CD4-positive, alpha-beta T cell (primary cell): ENCODE measurements at regions not wholly inside any gene's neighbourhood (a gene's known extent, or its start where the extent isn't known, plus 50 kb on each side); places are given as distances from the start of the nearest gene placed in this dataset.
"Not testable (repeated sequence)": the region's sequence is repeated elsewhere in the genome, so short reads cannot be mapped to it uniquely, and the experiment has no call there.

Experiments
- ATAC-seq: fragments of 200-7000 bp; cut with Tn5 transposase; one replicate; pipeline ENCODE4 v1.10.0; 2022; ENCODE audit warnings: mild to moderate bottlenecking; ENCODE audit not compliant: poor library complexity
- CTCF ChIA-PET: fragments of 350-600 bp; sonication (Branson Sonifier 250); formaldehyde crosslinking; loops from one replicate; lab custom pipeline; 2021; ENCODE audit warnings: antibody characterized with exemption, inconsistent platforms; lab: Charles Lee
- POLR2A ChIA-PET: fragments of 350-600 bp; sonication (Branson Sonifier 250); formaldehyde crosslinking; loops from one replicate; lab custom pipeline; 2021; ENCODE audit warnings: antibody characterized with exemption, inconsistent platforms; lab: Charles Lee
- DNase-seq, 14 experiments: peaks; one replicate each; pipeline ENCODE4 v3.0.0-alpha.2; 2013 to 2020; ENCODE audit warnings: mixed read lengths in 2 of 14
- H3K27ac ChIP-seq, 2 donors: one replicate each; pipeline versions ENCODE4 v1.5.1 to v1.7.0; 2013; ENCODE audit warnings: low read length in 2 of 2, low read depth in 1 of 2, mild to moderate bottlenecking in 1 of 2
- H3K27me3 ChIP-seq, 2 experiments: 1 replicate in 1 of 2; 2 replicates in 1 of 2; pipeline versions ENCODE4 v1.6.1 to v1.7.0; 2013; ENCODE audit warnings: low read length in 2 of 2, control low read depth in 1 of 2, mild to moderate bottlenecking in 1 of 2, moderate library complexity in 1 of 2; ENCODE audit not compliant: insufficient read depth in 2 of 2, control insufficient read depth in 1 of 2
- H3K36me3 ChIP-seq: one replicate; pipeline ENCODE4 v1.6.1; 2013; ENCODE audit warnings: low read length, control low read depth; ENCODE audit not compliant: insufficient read depth
- H3K4me1 ChIP-seq: one replicate; pipeline ENCODE4 v1.6.1; 2013; ENCODE audit warnings: low read length, control low read depth; ENCODE audit not compliant: insufficient read depth
- H3K4me3 ChIP-seq: one replicate; pipeline ENCODE4 v1.5.1; 2013; ENCODE audit warnings: mild to moderate bottlenecking, low read length, moderate library complexity
- H3K9me3 ChIP-seq, 2 experiments: 1 replicate in 1 of 2; 2 replicates in 1 of 2; pipeline versions ENCODE4 v1.6.1 to v1.7.0; 2013; ENCODE audit warnings: low read length in 2 of 2, mild to moderate bottlenecking in 2 of 2, control low read depth in 1 of 2, moderate library complexity in 1 of 2; ENCODE audit not compliant: control insufficient read depth in 1 of 2, insufficient read depth in 1 of 2
- H3K27ac Mint-ChIP-seq: one replicate; pipeline ENCODE4 v1.8.0; 2020; ENCODE audit warnings: mixed read lengths
- H3K27me3 Mint-ChIP-seq: one replicate; pipeline ENCODE4 v1.8.0; 2021; ENCODE audit warnings: mixed read lengths
- H3K36me3 Mint-ChIP-seq: one replicate; pipeline ENCODE4 v1.8.0; 2021; ENCODE audit warnings: low read depth, mixed read lengths
- H3K4me1 Mint-ChIP-seq: one replicate; pipeline ENCODE4 v1.8.0; 2021; ENCODE audit warnings: low read depth, mixed read lengths
- H3K4me3 Mint-ChIP-seq: one replicate; pipeline ENCODE4 v1.8.0; 2020; ENCODE audit warnings: mild to moderate bottlenecking, mixed read lengths
- H3K9me3 Mint-ChIP-seq: one replicate; pipeline ENCODE4 v1.8.0; 2020; ENCODE audit warnings: mixed read lengths
- intact Hi-C, 2 experiments: fragments of 100-400 bp; cut with DNase I in 1 of 2; cut with micrococcal nuclease in 1 of 2; formaldehyde crosslinking; loops; one replicate each; pipeline versions ENCODE4 v1.15.1 to v1.9.0; 2023 to 2025; cut with DNase I, micrococcal nuclease
- TF ChIP-seq, protein P1 (sequence below): fragments of 200-600 bp; IDR thresholded peaks from one replicate; pipeline ENCODE4 v1.8.0; 2022; ENCODE audit warnings: antibody characterized with exemption, mild to moderate bottlenecking

DNA sequence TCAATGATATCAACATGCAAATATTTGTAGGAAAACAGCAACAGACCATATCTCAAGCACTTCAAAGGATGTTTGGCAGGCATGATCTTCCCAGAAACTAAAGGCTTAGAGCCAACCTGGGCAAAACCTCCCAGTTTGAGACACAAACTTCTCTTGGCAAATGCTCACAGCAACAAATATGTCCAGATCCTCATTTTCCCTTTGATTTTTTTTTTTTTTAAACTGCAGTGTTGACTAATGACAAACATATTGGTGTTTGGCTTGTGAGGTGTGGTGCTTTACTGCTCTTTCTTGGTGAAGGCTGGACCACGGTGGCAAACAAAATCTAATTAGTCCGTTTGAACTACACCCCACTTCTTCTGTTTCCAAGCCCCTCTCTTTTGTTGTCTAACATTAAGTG lies 87.2 kb downstream of the EBLN2 start:
- Mint-ChIP-seq H3K4me1 (no peaks in the 10 kb centered on the region), H3K36me3 (no peaks in the 10 kb centered on the region), H3K27ac (no peak overlapping the region), H3K27me3 (peaks cover 16% of the 10 kb centered on the region), H3K4me3 (no peak overlapping the region), H3K9me3 (no peaks in the 10 kb centered on the region)
- ChIA-PET POLR2A (no interaction called here), CTCF (no interaction called here)
- Histone ChIP-seq H3K4me3 (no peak overlapping the region), H3K27ac (no peak overlapping the region), H3K36me3 (no peaks in the 10 kb centered on the region), H3K4me1 (no peaks in the 10 kb centered on the region), H3K27me3 (no peaks in the 10 kb centered on the region), H3K9me3 (no peaks in the 10 kb centered on the region)
- TF ChIP-seq, protein P1, sequence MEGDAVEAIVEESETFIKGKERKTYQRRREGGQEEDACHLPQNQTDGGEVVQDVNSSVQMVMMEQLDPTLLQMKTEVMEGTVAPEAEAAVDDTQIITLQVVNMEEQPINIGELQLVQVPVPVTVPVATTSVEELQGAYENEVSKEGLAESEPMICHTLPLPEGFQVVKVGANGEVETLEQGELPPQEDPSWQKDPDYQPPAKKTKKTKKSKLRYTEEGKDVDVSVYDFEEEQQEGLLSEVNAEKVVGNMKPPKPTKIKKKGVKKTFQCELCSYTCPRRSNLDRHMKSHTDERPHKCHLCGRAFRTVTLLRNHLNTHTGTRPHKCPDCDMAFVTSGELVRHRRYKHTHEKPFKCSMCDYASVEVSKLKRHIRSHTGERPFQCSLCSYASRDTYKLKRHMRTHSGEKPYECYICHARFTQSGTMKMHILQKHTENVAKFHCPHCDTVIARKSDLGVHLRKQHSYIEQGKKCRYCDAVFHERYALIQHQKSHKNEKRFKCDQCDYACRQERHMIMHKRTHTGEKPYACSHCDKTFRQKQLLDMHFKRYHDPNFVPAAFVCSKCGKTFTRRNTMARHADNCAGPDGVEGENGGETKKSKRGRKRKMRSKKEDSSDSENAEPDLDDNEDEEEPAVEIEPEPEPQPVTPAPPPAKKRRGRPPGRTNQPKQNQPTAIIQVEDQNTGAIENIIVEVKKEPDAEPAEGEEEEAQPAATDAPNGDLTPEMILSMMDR: no peak
- DNase-seq (no peak), ATAC-seq (no peak)
- intact Hi-C loops: no loop called here

DNA sequence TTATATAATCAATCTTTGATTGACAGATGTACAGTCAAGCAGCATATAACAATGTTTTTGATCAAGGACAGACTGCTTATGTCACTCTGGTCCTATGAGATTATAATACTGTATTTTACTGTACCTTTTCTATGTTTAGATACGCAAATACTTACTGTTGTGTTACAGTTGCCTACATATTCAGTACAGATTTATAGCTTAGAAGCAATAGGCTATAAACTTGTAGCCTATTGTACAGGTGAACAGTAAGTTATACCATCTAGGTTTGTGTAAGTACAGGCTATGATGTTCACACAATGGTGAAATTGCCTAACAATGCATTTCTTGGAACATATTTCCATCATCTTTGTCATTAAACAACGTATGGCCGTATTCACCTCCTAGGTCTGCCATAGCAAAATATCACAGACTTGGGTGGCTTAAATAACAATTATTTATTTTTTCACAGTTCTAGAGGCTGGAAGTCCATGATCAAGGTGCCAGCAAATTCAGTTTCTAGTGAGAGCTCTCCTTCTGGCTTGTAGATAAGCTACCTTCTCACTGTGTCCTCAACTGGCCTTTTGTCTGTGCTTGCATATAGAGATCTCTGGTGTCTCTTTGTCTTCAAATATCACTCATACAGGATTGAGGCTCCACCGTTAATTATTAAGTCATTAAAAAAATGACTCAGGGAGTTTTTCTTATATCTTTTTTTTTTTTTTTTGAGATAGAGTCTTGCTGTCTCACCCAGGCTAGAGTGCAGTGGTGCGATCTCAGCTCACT lies 89.1 kb downstream of the EBLN2 start:
- no peaks in the 10 kb centered on the region for H3K4me1 ChIP-seq
- no peak for ATAC-seq
- H3K27me3 ChIP-seq: no peaks in the 10 kb centered on the region
- ChIA-PET POLR2A (no interaction called here), CTCF (no interaction called here)
- TF ChIP-seq, protein P1: no peak
- Mint-ChIP-seq H3K36me3 (no peaks in the 10 kb centered on the region), H3K27ac (no peak overlapping the region), H3K9me3 (no peaks in the 10 kb centered on the region), H3K27me3 (peaks cover 33% of the 10 kb centered on the region), H3K4me1 (no peaks in the 10 kb centered on the region), H3K4me3 (no peak overlapping the region)
- intact Hi-C loops: no loop called here
- DNase-seq: no peak
- no peak overlapping the region for H3K27ac ChIP-seq
- H3K36me3 ChIP-seq: no peaks in the 10 kb centered on the region
- no peaks in the 10 kb centered on the region for H3K9me3 ChIP-seq
- no peak overlapping the region for H3K4me3 ChIP-seq

DNA sequence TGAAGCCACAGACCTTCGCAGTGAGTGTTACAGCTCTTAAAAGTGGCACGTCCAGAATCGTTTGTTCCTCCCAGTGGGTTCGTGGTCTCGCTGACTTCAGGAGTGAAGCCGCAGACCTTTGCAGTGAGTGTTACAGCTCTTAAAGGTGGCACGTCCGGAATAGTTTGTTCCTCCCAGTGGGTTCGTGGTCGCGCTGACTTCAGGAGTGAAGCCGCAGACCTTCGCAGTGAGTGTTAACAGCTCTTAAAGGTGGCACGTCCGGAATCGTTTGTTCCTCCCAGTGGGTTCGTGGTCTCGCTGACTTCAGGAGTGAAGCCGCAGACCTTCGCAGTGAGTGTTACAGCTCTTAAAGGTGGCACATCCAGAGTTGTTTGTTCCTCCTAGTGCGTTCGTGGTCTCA lies 91.1 kb downstream of the EBLN2 start:
- H3K36me3 Mint-ChIP-seq, H3K36me3 ChIP-seq, H3K4me1 ChIP-seq, H3K27ac Mint-ChIP-seq, POLR2A ChIA-PET, H3K4me1 Mint-ChIP-seq, H3K9me3 Mint-ChIP-seq, H3K9me3 ChIP-seq, intact Hi-C loops, H3K27ac ChIP-seq, ATAC-seq, H3K4me3 Mint-ChIP-seq, H3K27me3 ChIP-seq, H3K4me3 ChIP-seq, CTCF ChIA-PET: not testable (repeated sequence)
- DNase-seq: peak in 1 of 14 experiments; percentile 9
- peaks cover 43% of the 10 kb centered on the region for H3K27me3 Mint-ChIP-seq

DNA sequence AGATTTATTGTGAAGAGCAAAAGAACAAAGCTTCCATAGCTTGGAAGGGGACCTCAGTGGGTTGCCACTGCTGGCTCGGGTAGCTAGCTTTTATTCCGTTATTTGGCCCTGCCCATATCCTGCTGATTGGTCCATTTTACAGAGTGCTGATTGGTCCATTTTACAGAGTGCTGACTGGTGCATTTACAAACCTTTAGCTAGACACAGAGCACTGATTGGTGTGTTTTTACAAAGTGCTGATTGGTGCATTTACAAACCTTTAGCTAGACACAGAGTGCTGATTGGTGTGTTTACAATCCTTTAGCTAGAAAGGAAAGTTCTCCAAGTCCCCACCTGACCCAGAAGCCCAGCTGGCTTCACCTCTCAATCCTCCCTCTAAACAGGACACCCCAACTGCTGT lies 91.6 kb downstream of the EBLN2 start:
- H3K27me3 ChIP-seq, H3K27ac ChIP-seq, H3K36me3 ChIP-seq, H3K4me3 Mint-ChIP-seq, H3K36me3 Mint-ChIP-seq, H3K4me3 ChIP-seq, H3K9me3 Mint-ChIP-seq, intact Hi-C loops, DNase-seq, H3K27ac Mint-ChIP-seq, H3K4me1 ChIP-seq, H3K4me1 Mint-ChIP-seq, ATAC-seq, POLR2A ChIA-PET, CTCF ChIA-PET, H3K9me3 ChIP-seq: not testable (repeated sequence)
- H3K27me3 Mint-ChIP-seq: peaks cover 43% of the 10 kb centered on the region

DNA sequence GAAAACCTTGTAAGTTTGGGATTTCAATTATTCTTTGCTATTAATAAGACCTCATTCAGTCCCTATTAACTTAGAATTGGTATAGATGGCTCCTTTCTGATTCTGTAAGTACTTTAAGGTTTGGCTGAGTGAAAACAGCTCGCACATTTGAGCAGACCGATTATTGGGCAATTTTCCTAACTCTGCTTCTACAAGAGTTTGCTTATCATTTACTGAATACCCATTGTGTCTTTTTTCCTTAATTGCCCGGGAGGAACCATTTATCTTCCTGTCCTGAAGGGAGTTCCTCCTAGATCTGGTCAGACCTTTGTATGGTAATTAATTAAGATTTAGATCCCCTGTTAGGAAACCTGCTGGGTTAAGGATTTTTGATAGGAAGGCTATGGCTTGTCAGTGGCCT lies 92.8 kb downstream of the EBLN2 start:
- H3K9me3 ChIP-seq, H3K4me3 ChIP-seq, H3K36me3 ChIP-seq, CTCF ChIA-PET, H3K27ac Mint-ChIP-seq, H3K36me3 Mint-ChIP-seq, POLR2A ChIA-PET, DNase-seq, H3K4me3 Mint-ChIP-seq, intact Hi-C loops, ATAC-seq, H3K4me1 Mint-ChIP-seq, H3K27me3 ChIP-seq, H3K4me1 ChIP-seq, H3K27ac ChIP-seq, H3K9me3 Mint-ChIP-seq: not testable (repeated sequence)
- peaks cover 39% of the 10 kb centered on the region for H3K27me3 Mint-ChIP-seq

DNA sequence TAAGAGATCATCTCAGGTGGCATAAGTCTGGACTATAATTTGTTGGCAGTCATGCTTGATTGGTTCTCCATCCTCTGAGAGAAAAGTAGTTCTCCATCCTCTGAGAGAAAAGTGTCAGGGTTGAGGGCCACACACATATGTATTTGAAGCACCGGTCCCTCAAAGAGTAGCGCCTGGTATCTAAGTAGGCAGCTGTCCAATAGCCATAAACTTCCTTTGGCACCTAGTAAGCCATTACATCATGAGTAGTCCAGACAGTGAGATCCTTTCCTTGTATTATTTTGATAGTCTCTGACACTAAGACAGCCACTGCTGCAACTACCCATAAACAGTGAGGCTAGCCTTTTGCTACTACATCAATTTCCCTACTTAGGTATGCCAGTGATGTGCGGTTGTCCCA lies 94.0 kb downstream of the EBLN2 start:
- intact Hi-C loops, H3K4me1 Mint-ChIP-seq, H3K36me3 ChIP-seq, DNase-seq, H3K4me1 ChIP-seq, H3K9me3 Mint-ChIP-seq, H3K36me3 Mint-ChIP-seq, H3K4me3 ChIP-seq, ATAC-seq, H3K9me3 ChIP-seq, H3K4me3 Mint-ChIP-seq, H3K27ac ChIP-seq, CTCF ChIA-PET, H3K27ac Mint-ChIP-seq, POLR2A ChIA-PET, H3K27me3 ChIP-seq: not testable (repeated sequence)
- peaks cover 39% of the 10 kb centered on the region for H3K27me3 Mint-ChIP-seq
